NB4 (cell line): ENCODE measurements at regions not wholly inside any gene's neighbourhood (a gene's known extent, or its start where the extent isn't known, plus 50 kb on each side); places are given as distances from the start of the nearest gene placed in this dataset.

Experiments used
- MYC ChIP-seq: IDR thresholded peaks from 2 replicates; pipeline ENCODE4 v1.6.1; 2011; ENCODE audit warnings: low read depth, low read length
- POLR2A ChIP-seq: IDR thresholded peaks from 2 replicates; pipeline ENCODE4 v1.6.1; 2011; ENCODE audit warnings: mild to moderate bottlenecking; ENCODE audit not compliant: insufficient read length; ENCODE audit errors: extremely low read depth
- TF ChIP-seq, protein P1 (sequence below): IDR thresholded peaks from one replicate; pipeline ENCODE4 v1.5.1; 2012; ENCODE audit warnings: low read depth, low read length
- TF ChIP-seq, protein P2 (sequence below): IDR thresholded peaks from 2 replicates; pipeline ENCODE4 v1.6.1; 2011; ENCODE audit warnings: low read depth, low read length

DNA sequence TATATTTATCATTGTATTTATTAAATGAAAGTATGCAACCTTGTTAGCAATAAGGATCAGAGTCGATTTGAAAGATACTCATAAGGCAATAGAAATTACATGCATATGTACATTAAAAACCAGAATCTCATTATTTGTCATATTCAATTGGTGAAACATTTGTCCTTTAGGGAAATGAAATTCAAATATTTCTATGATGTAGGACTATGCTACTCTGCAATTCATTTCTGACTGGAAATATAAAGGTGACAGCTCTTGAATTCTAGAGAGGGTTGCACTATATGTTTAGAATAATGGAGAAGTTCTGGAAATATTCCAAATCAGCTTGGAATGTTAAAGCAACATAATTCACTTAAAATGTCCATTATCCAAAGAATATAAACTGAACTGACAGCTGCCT is 1519.8 kb downstream of the ARAP2 start:
- TF ChIP-seq POLR2A = no peak
- TF ChIP-seq, protein P1, sequence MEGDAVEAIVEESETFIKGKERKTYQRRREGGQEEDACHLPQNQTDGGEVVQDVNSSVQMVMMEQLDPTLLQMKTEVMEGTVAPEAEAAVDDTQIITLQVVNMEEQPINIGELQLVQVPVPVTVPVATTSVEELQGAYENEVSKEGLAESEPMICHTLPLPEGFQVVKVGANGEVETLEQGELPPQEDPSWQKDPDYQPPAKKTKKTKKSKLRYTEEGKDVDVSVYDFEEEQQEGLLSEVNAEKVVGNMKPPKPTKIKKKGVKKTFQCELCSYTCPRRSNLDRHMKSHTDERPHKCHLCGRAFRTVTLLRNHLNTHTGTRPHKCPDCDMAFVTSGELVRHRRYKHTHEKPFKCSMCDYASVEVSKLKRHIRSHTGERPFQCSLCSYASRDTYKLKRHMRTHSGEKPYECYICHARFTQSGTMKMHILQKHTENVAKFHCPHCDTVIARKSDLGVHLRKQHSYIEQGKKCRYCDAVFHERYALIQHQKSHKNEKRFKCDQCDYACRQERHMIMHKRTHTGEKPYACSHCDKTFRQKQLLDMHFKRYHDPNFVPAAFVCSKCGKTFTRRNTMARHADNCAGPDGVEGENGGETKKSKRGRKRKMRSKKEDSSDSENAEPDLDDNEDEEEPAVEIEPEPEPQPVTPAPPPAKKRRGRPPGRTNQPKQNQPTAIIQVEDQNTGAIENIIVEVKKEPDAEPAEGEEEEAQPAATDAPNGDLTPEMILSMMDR = no peak
- TF ChIP-seq, protein P2, sequence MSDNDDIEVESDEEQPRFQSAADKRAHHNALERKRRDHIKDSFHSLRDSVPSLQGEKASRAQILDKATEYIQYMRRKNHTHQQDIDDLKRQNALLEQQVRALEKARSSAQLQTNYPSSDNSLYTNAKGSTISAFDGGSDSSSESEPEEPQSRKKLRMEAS = no peak
- no peak for TF ChIP-seq MYC
